Upper lobe of left lung (tissue), 4 donors: ENCODE measurements at regions not wholly inside any gene's neighbourhood (a gene's known extent, or its start where the extent isn't known, plus 50 kb on each side); places are given as distances from the start of the nearest gene placed in this dataset.
"Not testable (repeated sequence)": the region's sequence is repeated elsewhere in the genome, so short reads cannot be mapped to it uniquely, and the experiment has no call there.

Experiments used
- EP300 ChIP-seq, 4 donors: sonication (generic); formaldehyde crosslinking; IDR thresholded peaks; one replicate each; pipeline ENCODE4 v1.5.1; 2017; ENCODE audit warnings: antibody characterized with exemption in 4 of 4, control low read depth in 2 of 4
- TF ChIP-seq, protein P1 (sequence below), 6 experiments: fragments of 450-650 bp in 4 of 6; fragments of 200-600 bp in 2 of 6; sonication (generic) in 2 of 6; IDR thresholded peaks; one replicate each; pipeline ENCODE4 v1.5.1; 2016 to 2019; ENCODE audit warnings: antibody characterized with exemption in 6 of 6

DNA sequence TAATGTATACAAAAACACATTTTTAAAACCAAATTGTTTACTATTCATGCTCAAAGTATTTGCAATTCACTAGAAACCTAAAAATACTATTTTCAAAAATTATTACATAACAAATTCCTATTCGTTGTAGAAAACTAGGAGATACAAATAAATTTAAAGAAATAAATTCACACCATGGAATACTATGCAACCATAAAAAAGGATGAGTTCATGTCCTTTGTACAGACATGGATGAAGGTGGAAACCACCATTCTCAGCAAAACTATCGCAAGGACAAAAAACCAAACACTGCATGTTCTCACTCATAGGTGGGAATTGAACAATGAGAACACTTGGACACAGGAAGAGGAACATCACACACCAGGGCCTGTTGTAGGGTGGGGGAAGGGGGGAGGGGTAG, 201.2 kb upstream of the MCHR2 start:
- TF ChIP-seq, protein P1, sequence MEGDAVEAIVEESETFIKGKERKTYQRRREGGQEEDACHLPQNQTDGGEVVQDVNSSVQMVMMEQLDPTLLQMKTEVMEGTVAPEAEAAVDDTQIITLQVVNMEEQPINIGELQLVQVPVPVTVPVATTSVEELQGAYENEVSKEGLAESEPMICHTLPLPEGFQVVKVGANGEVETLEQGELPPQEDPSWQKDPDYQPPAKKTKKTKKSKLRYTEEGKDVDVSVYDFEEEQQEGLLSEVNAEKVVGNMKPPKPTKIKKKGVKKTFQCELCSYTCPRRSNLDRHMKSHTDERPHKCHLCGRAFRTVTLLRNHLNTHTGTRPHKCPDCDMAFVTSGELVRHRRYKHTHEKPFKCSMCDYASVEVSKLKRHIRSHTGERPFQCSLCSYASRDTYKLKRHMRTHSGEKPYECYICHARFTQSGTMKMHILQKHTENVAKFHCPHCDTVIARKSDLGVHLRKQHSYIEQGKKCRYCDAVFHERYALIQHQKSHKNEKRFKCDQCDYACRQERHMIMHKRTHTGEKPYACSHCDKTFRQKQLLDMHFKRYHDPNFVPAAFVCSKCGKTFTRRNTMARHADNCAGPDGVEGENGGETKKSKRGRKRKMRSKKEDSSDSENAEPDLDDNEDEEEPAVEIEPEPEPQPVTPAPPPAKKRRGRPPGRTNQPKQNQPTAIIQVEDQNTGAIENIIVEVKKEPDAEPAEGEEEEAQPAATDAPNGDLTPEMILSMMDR (IDR thresholded peaks at IDR 0.05), result not testable (repeated sequence)
- TF ChIP-seq EP300 (IDR thresholded peaks at IDR 0.05), result not testable (repeated sequence)
